ENCODE measurements at regions not wholly inside any gene's neighbourhood (a gene's known extent, or its start where the extent isn't known, plus 50 kb on each side); places are given as distances from the start of the nearest gene placed in this dataset.

DNA sequence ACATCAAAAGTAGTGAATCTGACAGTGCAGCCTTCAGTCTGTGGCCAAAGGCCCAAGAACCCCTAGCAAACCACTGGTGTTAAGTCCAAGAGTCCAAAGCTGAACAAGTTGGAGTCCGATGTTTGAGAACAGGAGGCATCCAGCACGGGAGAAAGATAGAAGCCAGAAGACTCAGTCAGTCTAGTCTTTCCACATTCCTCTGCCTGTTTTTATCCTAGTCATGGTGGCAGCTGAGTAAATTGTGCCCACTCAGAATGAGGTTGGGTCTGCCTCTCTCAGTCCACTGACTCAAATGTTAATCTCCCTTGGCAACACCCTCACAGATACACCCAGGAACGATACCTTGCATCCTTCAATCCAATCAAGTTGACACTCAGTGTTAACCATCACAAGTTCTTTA lies 1255.4 kb downstream of the LRFN5 start:
- TF ChIP-seq, protein P1, sequence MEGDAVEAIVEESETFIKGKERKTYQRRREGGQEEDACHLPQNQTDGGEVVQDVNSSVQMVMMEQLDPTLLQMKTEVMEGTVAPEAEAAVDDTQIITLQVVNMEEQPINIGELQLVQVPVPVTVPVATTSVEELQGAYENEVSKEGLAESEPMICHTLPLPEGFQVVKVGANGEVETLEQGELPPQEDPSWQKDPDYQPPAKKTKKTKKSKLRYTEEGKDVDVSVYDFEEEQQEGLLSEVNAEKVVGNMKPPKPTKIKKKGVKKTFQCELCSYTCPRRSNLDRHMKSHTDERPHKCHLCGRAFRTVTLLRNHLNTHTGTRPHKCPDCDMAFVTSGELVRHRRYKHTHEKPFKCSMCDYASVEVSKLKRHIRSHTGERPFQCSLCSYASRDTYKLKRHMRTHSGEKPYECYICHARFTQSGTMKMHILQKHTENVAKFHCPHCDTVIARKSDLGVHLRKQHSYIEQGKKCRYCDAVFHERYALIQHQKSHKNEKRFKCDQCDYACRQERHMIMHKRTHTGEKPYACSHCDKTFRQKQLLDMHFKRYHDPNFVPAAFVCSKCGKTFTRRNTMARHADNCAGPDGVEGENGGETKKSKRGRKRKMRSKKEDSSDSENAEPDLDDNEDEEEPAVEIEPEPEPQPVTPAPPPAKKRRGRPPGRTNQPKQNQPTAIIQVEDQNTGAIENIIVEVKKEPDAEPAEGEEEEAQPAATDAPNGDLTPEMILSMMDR (IDR thresholded peaks at IDR 0.05) = no peak
- no peak for TF ChIP-seq POLR2A (IDR thresholded peaks at IDR 0.05)

All from thyroid gland (tissue), 4 donors.